Calu3 (cell line): ENCODE measurements at regions not wholly inside any gene's neighbourhood (a gene's known extent, or its start where the extent isn't known, plus 50 kb on each side); places are given as distances from the start of the nearest gene placed in this dataset.

Experiments used
- BruUV-seq: library from RNA; stranded (reverse); fragments of 400-500 nt; replicated peaks from 2 replicates; lab custom pipeline; 2021; lab: Mats Ljungman, UMichigan
- CTCF ChIA-PET: fragments of 300-600 bp; sonication (Branson Sonifier 250); formaldehyde crosslinking; loops from one replicate; lab custom pipeline; 2022; ENCODE audit warnings: antibody characterized with exemption; lab: Charles Lee
- DNase-seq: peaks from one replicate; pipeline ENCODE4 v3.0.0; 2022
- H3K27ac Mint-ChIP-seq: one replicate; pipeline ENCODE4 v1.8.0; 2022; ENCODE audit warnings: mixed read lengths; ENCODE audit not compliant: unreplicated experiment
- H3K27me3 Mint-ChIP-seq: one replicate; pipeline ENCODE4 v1.8.0; 2022; ENCODE audit warnings: mixed read lengths; ENCODE audit not compliant: unreplicated experiment
- H3K36me3 Mint-ChIP-seq: one replicate; pipeline ENCODE4 v1.8.0; 2022; ENCODE audit warnings: mild to moderate bottlenecking, moderate library complexity, mixed read lengths; ENCODE audit not compliant: insufficient read depth, unreplicated experiment
- H3K4me1 Mint-ChIP-seq: one replicate; pipeline ENCODE4 v1.8.0; 2022; ENCODE audit warnings: mild to moderate bottlenecking, low read depth, mixed read lengths; ENCODE audit not compliant: unreplicated experiment
- H3K4me3 Mint-ChIP-seq: one replicate; pipeline ENCODE4 v1.8.0; 2022; ENCODE audit warnings: mild to moderate bottlenecking, low read depth, moderate library complexity, mixed read lengths; ENCODE audit not compliant: unreplicated experiment
- H3K9me3 Mint-ChIP-seq: one replicate; pipeline ENCODE4 v1.8.0; 2022; ENCODE audit warnings: low read depth, mixed read lengths; ENCODE audit not compliant: unreplicated experiment
- CTCF ChIP-seq: fragments of 200-600 bp; IDR thresholded peaks from one replicate; pipeline ENCODE4 v1.8.0; 2022; ENCODE audit warnings: antibody characterized with exemption; ENCODE audit not compliant: unreplicated experiment
- intact Hi-C: fragments of 100-400 bp; cut with micrococcal nuclease; formaldehyde crosslinking; loops from one replicate; pipeline ENCODE4 v1.10.0; 2022; ENCODE audit not compliant: unreplicated experiment

- Mint-ChIP-seq H3K4me3 (no peak overlapping the region), H3K27ac (no peak overlapping the region), H3K9me3 (no peaks in the 10 kb centered on the region), H3K27me3 (peaks cover 40% of the 10 kb centered on the region), H3K36me3 (no peaks in the 10 kb centered on the region), H3K4me1 (no peaks in the 10 kb centered on the region)
- no peak for DNase-seq
- no TSS peak for BruUV-seq
- CTCF ChIA-PET = no interaction called here
- intact Hi-C loops = no loop called here
- no peak for TF ChIP-seq CTCF
Measured at GRCh38 chrX:151510203-151510602, 53.3 kb upstream of the PASD1 start.

GRCh38 chrX:151513472-151513871 is 50.0 kb upstream of the PASD1 start:
- Mint-ChIP-seq H3K27me3 (peaks cover 25% of the 10 kb centered on the region), H3K4me1 (no peaks in the 10 kb centered on the region), H3K36me3 (no peaks in the 10 kb centered on the region), H3K4me3 (no peak overlapping the region), H3K9me3 (no peaks in the 10 kb centered on the region), H3K27ac (no peak overlapping the region)
- no TSS peak for BruUV-seq
- TF ChIP-seq CTCF = no peak
- no peak for DNase-seq
- intact Hi-C loops = no loop called here
- CTCF ChIA-PET = no interaction called here
